ENCODE measurements at regions not wholly inside any gene's neighbourhood (a gene's known extent, or its start where the extent isn't known, plus 50 kb on each side); places are given as distances from the start of the nearest gene placed in this dataset.
"Not testable (repeated sequence)": the region's sequence is repeated elsewhere in the genome, so short reads cannot be mapped to it uniquely, and the experiment has no call there.

GRCh38 chr4:106527316-106527715 is 158.7 kb upstream of the GIMD1 start:
- H3K27me3 ChIP-seq (ENCODE audit: control insufficient read depth in 1 of 2, insufficient read depth in 2 of 2, low read length in 2 of 2), result no peaks in the 10 kb centered on the region

GRCh38 chr4:106525425-106525824 is 156.8 kb upstream of the GIMD1 start:
- H3K4me3 ChIP-seq (ENCODE audit: low read length in 2 of 2); H3K36me3 ChIP-seq (ENCODE audit: control insufficient read depth in 2 of 2, insufficient read depth in 2 of 2, low read length in 2 of 2); H3K27me3 ChIP-seq (ENCODE audit: control insufficient read depth in 1 of 2, insufficient read depth in 2 of 2, low read length in 2 of 2); H3K27ac ChIP-seq (ENCODE audit: low read length); H3K4me1 ChIP-seq (ENCODE audit: control insufficient read depth, insufficient read depth, low read length); H3K9me3 ChIP-seq (ENCODE audit: control insufficient read depth in 2 of 2, low read length in 2 of 2); H3K9ac ChIP-seq (ENCODE audit: low read length in 2 of 2): not testable (repeated sequence)

More at GRCh38 chr4:106527316-106527715, 158.7 kb upstream of the GIMD1 start:
- no peaks in the 10 kb centered on the region for H3K9me3 ChIP-seq (ENCODE audit: control insufficient read depth in 2 of 2, low read length in 2 of 2)
- H3K4me1 ChIP-seq (ENCODE audit: control insufficient read depth, insufficient read depth, low read length), result no peaks in the 10 kb centered on the region
- no peaks in the 10 kb centered on the region for H3K36me3 ChIP-seq (ENCODE audit: control insufficient read depth in 2 of 2, insufficient read depth in 2 of 2, low read length in 2 of 2)
- no peak overlapping the region for H3K9ac ChIP-seq (ENCODE audit: low read length in 2 of 2)
- H3K27ac ChIP-seq (ENCODE audit: low read length), result no peak overlapping the region
- H3K4me3 ChIP-seq (ENCODE audit: low read length in 2 of 2), result no peak overlapping the region

- H3K36me3 ChIP-seq (ENCODE audit: control insufficient read depth in 2 of 2, insufficient read depth in 2 of 2, low read length in 2 of 2); H3K9ac ChIP-seq (ENCODE audit: low read length in 2 of 2); H3K4me1 ChIP-seq (ENCODE audit: control insufficient read depth, insufficient read depth, low read length); H3K27me3 ChIP-seq (ENCODE audit: control insufficient read depth in 1 of 2, insufficient read depth in 2 of 2, low read length in 2 of 2); H3K27ac ChIP-seq (ENCODE audit: low read length); H3K9me3 ChIP-seq (ENCODE audit: control insufficient read depth in 2 of 2, low read length in 2 of 2); H3K4me3 ChIP-seq (ENCODE audit: low read length in 2 of 2): not testable (repeated sequence)
Measured at GRCh38 chr4:106524772-106525171, 156.2 kb upstream of the GIMD1 start.

GRCh38 chr4:106522839-106523238 is 154.3 kb upstream of the GIMD1 start:
- no peak overlapping the region for H3K9ac ChIP-seq (ENCODE audit: low read length in 2 of 2)
- no peaks in the 10 kb centered on the region for H3K36me3 ChIP-seq (ENCODE audit: control insufficient read depth in 2 of 2, insufficient read depth in 2 of 2, low read length in 2 of 2)
- no peak overlapping the region for H3K4me3 ChIP-seq (ENCODE audit: low read length in 2 of 2)
- H3K27ac ChIP-seq (ENCODE audit: low read length), result no peak overlapping the region
- H3K4me1 ChIP-seq (ENCODE audit: control insufficient read depth, insufficient read depth, low read length), result no peaks in the 10 kb centered on the region
- H3K27me3 ChIP-seq (ENCODE audit: control insufficient read depth in 1 of 2, insufficient read depth in 2 of 2, low read length in 2 of 2), result no peaks in the 10 kb centered on the region
- H3K9me3 ChIP-seq (ENCODE audit: control insufficient read depth in 2 of 2, low read length in 2 of 2), result no peaks in the 10 kb centered on the region

GRCh38 chr4:106512706-106513105 is 144.1 kb upstream of the GIMD1 start:
- H3K36me3 ChIP-seq (ENCODE audit: control insufficient read depth in 2 of 2, insufficient read depth in 2 of 2, low read length in 2 of 2), result no peaks in the 10 kb centered on the region
- no peak overlapping the region for H3K9ac ChIP-seq (ENCODE audit: low read length in 2 of 2)
- no peaks in the 10 kb centered on the region for H3K9me3 ChIP-seq (ENCODE audit: control insufficient read depth in 2 of 2, low read length in 2 of 2)
- no peaks in the 10 kb centered on the region for H3K4me1 ChIP-seq (ENCODE audit: control insufficient read depth, insufficient read depth, low read length)
- no peak overlapping the region for H3K27ac ChIP-seq (ENCODE audit: low read length)
- H3K4me3 ChIP-seq (ENCODE audit: low read length in 2 of 2), result no peak overlapping the region
- H3K27me3 ChIP-seq (ENCODE audit: control insufficient read depth in 1 of 2, insufficient read depth in 2 of 2, low read length in 2 of 2), result no peaks in the 10 kb centered on the region

- Histone ChIP-seq H3K4me3 (ENCODE audit: low read length in 2 of 2) (no peak overlapping the region), H3K27ac (ENCODE audit: low read length) (no peak overlapping the region), H3K36me3 (ENCODE audit: control insufficient read depth in 2 of 2, insufficient read depth in 2 of 2, low read length in 2 of 2) (no peaks in the 10 kb centered on the region), H3K27me3 (ENCODE audit: control insufficient read depth in 1 of 2, insufficient read depth in 2 of 2, low read length in 2 of 2) (no peaks in the 10 kb centered on the region), H3K9ac (ENCODE audit: low read length in 2 of 2) (no peak overlapping the region), H3K4me1 (ENCODE audit: control insufficient read depth, insufficient read depth, low read length) (no peaks in the 10 kb centered on the region), H3K9me3 (ENCODE audit: control insufficient read depth in 2 of 2, low read length in 2 of 2) (no peaks in the 10 kb centered on the region)
Measured at GRCh38 chr4:106507440-106507839, 138.9 kb upstream of the GIMD1 start.

GRCh38 chr4:106503116-106504050 is 134.8 kb upstream of the GIMD1 start:
- Histone ChIP-seq H3K9me3 (ENCODE audit: control insufficient read depth in 2 of 2, low read length in 2 of 2) (no peaks in the 10 kb centered on the region), H3K4me3 (ENCODE audit: low read length in 2 of 2) (no peak overlapping the region), H3K27me3 (ENCODE audit: control insufficient read depth in 1 of 2, insufficient read depth in 2 of 2, low read length in 2 of 2) (no peaks in the 10 kb centered on the region), H3K4me1 (ENCODE audit: control insufficient read depth, insufficient read depth, low read length) (no peaks in the 10 kb centered on the region), H3K9ac (ENCODE audit: low read length in 2 of 2) (no peak overlapping the region), H3K36me3 (ENCODE audit: control insufficient read depth in 2 of 2, insufficient read depth in 2 of 2, low read length in 2 of 2) (no peaks in the 10 kb centered on the region), H3K27ac (ENCODE audit: low read length) (no peak overlapping the region)

- Histone ChIP-seq H3K36me3 (ENCODE audit: control insufficient read depth in 2 of 2, insufficient read depth in 2 of 2, low read length in 2 of 2) (no peaks in the 10 kb centered on the region), H3K9ac (ENCODE audit: low read length in 2 of 2) (no peak overlapping the region), H3K27ac (ENCODE audit: low read length) (no peak overlapping the region), H3K4me3 (ENCODE audit: low read length in 2 of 2) (no peak overlapping the region), H3K9me3 (ENCODE audit: control insufficient read depth in 2 of 2, low read length in 2 of 2) (no peaks in the 10 kb centered on the region), H3K4me1 (ENCODE audit: control insufficient read depth, insufficient read depth, low read length) (no peaks in the 10 kb centered on the region), H3K27me3 (ENCODE audit: control insufficient read depth in 1 of 2, insufficient read depth in 2 of 2, low read length in 2 of 2) (no peaks in the 10 kb centered on the region)
Measured at GRCh38 chr4:106502106-106502699, 133.6 kb upstream of the GIMD1 start.

- Histone ChIP-seq H3K9ac (ENCODE audit: low read length in 2 of 2) (no peak overlapping the region), H3K27ac (ENCODE audit: low read length) (no peak overlapping the region), H3K9me3 (ENCODE audit: control insufficient read depth in 2 of 2, low read length in 2 of 2) (no peaks in the 10 kb centered on the region), H3K36me3 (ENCODE audit: control insufficient read depth in 2 of 2, insufficient read depth in 2 of 2, low read length in 2 of 2) (no peaks in the 10 kb centered on the region), H3K4me3 (ENCODE audit: low read length in 2 of 2) (no peak overlapping the region), H3K27me3 (ENCODE audit: control insufficient read depth in 1 of 2, insufficient read depth in 2 of 2, low read length in 2 of 2) (no peaks in the 10 kb centered on the region), H3K4me1 (ENCODE audit: control insufficient read depth, insufficient read depth, low read length) (no peaks in the 10 kb centered on the region)
Measured at GRCh38 chr4:106497271-106497670, 128.7 kb upstream of the GIMD1 start.

- Histone ChIP-seq H3K4me1 (ENCODE audit: control insufficient read depth, insufficient read depth, low read length) (no peaks in the 10 kb centered on the region), H3K27me3 (ENCODE audit: control insufficient read depth in 1 of 2, insufficient read depth in 2 of 2, low read length in 2 of 2) (no peaks in the 10 kb centered on the region), H3K9ac (ENCODE audit: low read length in 2 of 2) (no peak overlapping the region), H3K9me3 (ENCODE audit: control insufficient read depth in 2 of 2, low read length in 2 of 2) (no peaks in the 10 kb centered on the region), H3K27ac (ENCODE audit: low read length) (no peak overlapping the region), H3K36me3 (ENCODE audit: control insufficient read depth in 2 of 2, insufficient read depth in 2 of 2, low read length in 2 of 2) (no peaks in the 10 kb centered on the region), H3K4me3 (ENCODE audit: low read length in 2 of 2) (no peak overlapping the region)
Measured at GRCh38 chr4:106496061-106496460, 127.5 kb upstream of the GIMD1 start.

- H3K4me3 ChIP-seq (ENCODE audit: low read length in 2 of 2), result no peak overlapping the region
- no peaks in the 10 kb centered on the region for H3K27me3 ChIP-seq (ENCODE audit: control insufficient read depth in 1 of 2, insufficient read depth in 2 of 2, low read length in 2 of 2)
- H3K4me1 ChIP-seq (ENCODE audit: control insufficient read depth, insufficient read depth, low read length), result no peaks in the 10 kb centered on the region
- H3K9ac ChIP-seq (ENCODE audit: low read length in 2 of 2), result no peak overlapping the region
- no peaks in the 10 kb centered on the region for H3K9me3 ChIP-seq (ENCODE audit: control insufficient read depth in 2 of 2, low read length in 2 of 2)
- H3K27ac ChIP-seq (ENCODE audit: low read length), result no peak overlapping the region
- no peaks in the 10 kb centered on the region for H3K36me3 ChIP-seq (ENCODE audit: control insufficient read depth in 2 of 2, insufficient read depth in 2 of 2, low read length in 2 of 2)
Measured at GRCh38 chr4:106495476-106495875, 126.9 kb upstream of the GIMD1 start.
